Neural cell (in vitro differentiated cells): ENCODE measurements at regions not wholly inside any gene's neighbourhood (a gene's known extent, or its start where the extent isn't known, plus 50 kb on each side); places are given as distances from the start of the nearest gene placed in this dataset.

Source experiments
- H2AFZ ChIP-seq: fragments of 200-600, 300-800 bp; sonication (generic), shearing (Covaris generic); 2 replicates; pipeline ENCODE4 v1.6.0; 2014; ENCODE audit warnings: low read depth, mild to moderate bottlenecking, antibody characterized with exemption, low read length, moderate library complexity
- H3F3A ChIP-seq: fragments of 200-600 bp; shearing (Covaris generic); 2 replicates; pipeline ENCODE4 v1.6.1; 2016; ENCODE audit warnings: mild to moderate bottlenecking, moderate library complexity, mixed read lengths, antibody characterized with exemption, low read length; ENCODE audit not compliant: insufficient read depth, poor library complexity, severe bottlenecking
- H3K27ac ChIP-seq: fragments of 200-600, 300-800 bp; sonication (generic), shearing (Covaris generic); 2 replicates; pipeline ENCODE4 v1.5.1; 2014; ENCODE audit warnings: mild to moderate bottlenecking, low read length, moderate library complexity
- H3K27me3 ChIP-seq: fragments of 300-800, 200-600 bp; sonication (generic), shearing (Covaris generic); 2 replicates; pipeline ENCODE4 v1.6.0; 2014; ENCODE audit warnings: mild to moderate bottlenecking, low read depth, low read length, moderate library complexity; ENCODE audit not compliant: insufficient read depth
- H3K36me3 ChIP-seq: fragments of 300-800, 200-600 bp; sonication (generic), shearing (Covaris generic); 2 replicates; pipeline ENCODE4 v1.5.1; 2014; ENCODE audit warnings: mild to moderate bottlenecking, antibody characterized with exemption, low read length, moderate library complexity; ENCODE audit not compliant: insufficient read depth
- H3K4me2 ChIP-seq: fragments of 300-800, 200-600 bp; sonication (generic), shearing (Covaris generic); 2 replicates; pipeline ENCODE4 v1.6.0; 2014; ENCODE audit warnings: mild to moderate bottlenecking, low read length
- H3K4me3 ChIP-seq: fragments of 300-800, 200-600 bp; sonication (generic), shearing (Covaris generic); 2 replicates; pipeline ENCODE4 v1.5.1; 2014; ENCODE audit warnings: mild to moderate bottlenecking, low read length, moderate library complexity
- H3K79me2 ChIP-seq: fragments of 200-600 bp; shearing (Covaris generic); replicated peaks from 2 replicates; pipeline ENCODE4 v1.6.0; 2014; ENCODE audit warnings: mild to moderate bottlenecking, low read length, moderate library complexity; ENCODE audit not compliant: insufficient read depth
- H3K9ac ChIP-seq: fragments of 300-800, 200-600 bp; sonication (generic), shearing (Covaris generic); 2 replicates; pipeline ENCODE4 v1.6.1; 2016; ENCODE audit warnings: mild to moderate bottlenecking, low read length, mixed read lengths
- H3K9me2 ChIP-seq: fragments of 200-600 bp; shearing (Covaris generic); 2 replicates; pipeline ENCODE4 v1.6.1; 2016; ENCODE audit warnings: mild to moderate bottlenecking, low read length, mixed read lengths; ENCODE audit not compliant: insufficient read depth
- H3K9me3 ChIP-seq: fragments of 200-600, 300-800 bp; sonication (generic), shearing (Covaris generic); 2 replicates; pipeline ENCODE4 v1.6.1; 2016; ENCODE audit warnings: mild to moderate bottlenecking, mixed run types, low read length, moderate library complexity, mixed read lengths
- H4K20me1 ChIP-seq: fragments of 200-600 bp; shearing (Covaris generic); 2 replicates; pipeline ENCODE4 v1.6.1; 2016; ENCODE audit warnings: mild to moderate bottlenecking, mixed run types; ENCODE audit not compliant: insufficient read depth
- CTCF ChIP-seq: fragments of 450-650 bp; IDR thresholded peaks from 2 replicates; pipeline ENCODE4 v1.5.1; 2014; ENCODE audit warnings: antibody characterized with exemption, mild to moderate bottlenecking, moderate library complexity; ENCODE audit not compliant: poor library complexity, severe bottlenecking
- EP300 ChIP-seq: fragments of 450-650 bp; conservative IDR thresholded peaks from 2 replicates; pipeline ENCODE4 v1.6.1; 2014; ENCODE audit warnings: antibody characterized with exemption, mild to moderate bottlenecking, moderate library complexity; ENCODE audit not compliant: poor library complexity, severe bottlenecking
- EZH2 ChIP-seq: fragments of 200-600, 300-800 bp; shearing (Covaris generic), sonication (generic); IDR thresholded peaks from 2 replicates; pipeline ENCODE4 v1.6.1; 2014; ENCODE audit warnings: antibody characterized with exemption, low read length, borderline replicate concordance, mild to moderate bottlenecking; ENCODE audit not compliant: insufficient read depth, poor library complexity, severe bottlenecking
- MXI1 ChIP-seq: fragments of 450-650 bp; conservative IDR thresholded peaks from 2 replicates; pipeline ENCODE4 v1.6.1; 2014; ENCODE audit warnings: antibody characterized with exemption, mild to moderate bottlenecking; ENCODE audit not compliant: poor library complexity, severe bottlenecking
- POLR2AphosphoS5 ChIP-seq: IDR thresholded peaks from 2 replicates; pipeline ENCODE4 v1.6.1; 2012
- RAD21 ChIP-seq: fragments of 450-650 bp; conservative IDR thresholded peaks from 2 replicates; pipeline ENCODE4 v1.6.1; 2014; ENCODE audit warnings: antibody characterized with exemption, mild to moderate bottlenecking, moderate library complexity
- REST ChIP-seq: IDR thresholded peaks from 2 replicates; pipeline ENCODE4 v1.6.1; 2012; ENCODE audit warnings: borderline replicate concordance
- SMC3 ChIP-seq: fragments of 450-650 bp; conservative IDR thresholded peaks from 2 replicates; pipeline ENCODE4 v1.6.1; 2014; ENCODE audit warnings: antibody characterized with exemption, mild to moderate bottlenecking, moderate library complexity; ENCODE audit not compliant: poor library complexity
- TAF1 ChIP-seq: IDR thresholded peaks from 2 replicates; pipeline ENCODE4 v1.6.1; 2012; ENCODE audit warnings: low read depth

GRCh38 chr5:156208271-156208670 is 118.7 kb upstream of the SGCD start:
- H3K79me2 ChIP-seq: no peaks in the 10 kb centered on the region
- H3K4me2 ChIP-seq: no peak overlapping the region
- H3F3A ChIP-seq: no peaks in the 10 kb centered on the region
- H4K20me1 ChIP-seq: no peaks in the 10 kb centered on the region
- no peak overlapping the region for H3K4me3 ChIP-seq
- H3K9me3 ChIP-seq: no peaks in the 10 kb centered on the region
- H3K27ac ChIP-seq: no peak overlapping the region
- no peak for TF ChIP-seq POLR2AphosphoS5
- no peak for TF ChIP-seq EZH2
- TF ChIP-seq MXI1: no peak
- TF ChIP-seq CTCF: no peak
- no peak for TF ChIP-seq EP300
- TF ChIP-seq TAF1: no peak
- TF ChIP-seq SMC3: no peak
- no peak for TF ChIP-seq RAD21
- TF ChIP-seq REST: no peak
- H2AFZ ChIP-seq: no peak overlapping the region
- H3K36me3 ChIP-seq: no peaks in the 10 kb centered on the region
- H3K27me3 ChIP-seq: no peaks in the 10 kb centered on the region
- no peaks in the 10 kb centered on the region for H3K9me2 ChIP-seq
- H3K9ac ChIP-seq: no peak overlapping the region

GRCh38 chr5:156218367-156219158 is 108.4 kb upstream of the SGCD start:
- peaks cover 4% of the 10 kb centered on the region for H3F3A ChIP-seq
- no peaks in the 10 kb centered on the region for H3K36me3 ChIP-seq
- TF ChIP-seq SMC3 (no peak), MXI1 (no peak), CTCF (no peak), POLR2AphosphoS5 (no peak), EZH2 (no peak), REST (no peak), EP300 (no peak), RAD21 (no peak), TAF1 (no peak)
- no peaks in the 10 kb centered on the region for H3K79me2 ChIP-seq
- H3K4me3 ChIP-seq: no peak overlapping the region
- no peak overlapping the region for H3K27ac ChIP-seq
- H4K20me1 ChIP-seq: no peaks in the 10 kb centered on the region
- H3K4me2 ChIP-seq: no peak overlapping the region
- no peak overlapping the region for H2AFZ ChIP-seq
- peaks cover 3% of the 10 kb centered on the region for H3K9me3 ChIP-seq
- no peak overlapping the region for H3K9ac ChIP-seq
- no peaks in the 10 kb centered on the region for H3K27me3 ChIP-seq
- H3K9me2 ChIP-seq: no peaks in the 10 kb centered on the region
